H1 (cell line): ENCODE measurements at regions not wholly inside any gene's neighbourhood (a gene's known extent, or its start where the extent isn't known, plus 50 kb on each side); places are given as distances from the start of the nearest gene placed in this dataset.

ENCODE experiments used
- CTCF ChIA-PET: fragments of 300-600 bp; sonication (Branson Sonifier 250); formaldehyde crosslinking; loops from one replicate; lab custom pipeline; 2021; ENCODE audit not compliant: partially characterized antibody; lab: Charles Lee
- POLR2A ChIA-PET: fragments of 300-600 bp; sonication (Branson Sonifier 250); formaldehyde crosslinking; loops from one replicate; lab custom pipeline; 2021; ENCODE audit warnings: inconsistent platforms; ENCODE audit not compliant: partially characterized antibody; lab: Charles Lee
- DNase-seq, 2 experiments: peaks; one replicate each; pipeline versions ENCODE4 v3.0.0 to v3.0.0-alpha.2; 2010 to 2022; ENCODE audit warnings: low spot score in 2 of 2, low read depth in 1 of 2, mixed read lengths in 1 of 2
- FAIRE-seq: peaks from 2 replicates; lab custom pipeline; 2011; peaks lifted over from hg19 to GRCh38; lab: Jason Lieb, UNC
- H2AFZ ChIP-seq: 2 replicates; pipeline ENCODE4 v1.8.1; 2012; ENCODE audit warnings: low read length, inconsistent platforms
- H2AK5ac ChIP-seq: 2 replicates; pipeline ENCODE4 v1.6.1; 2013; ENCODE audit warnings: low read depth, low read length
- H2BK120ac ChIP-seq: replicated peaks from 2 replicates; pipeline ENCODE3; 2013; ENCODE audit warnings: low read depth, low read length, inconsistent platforms
- H2BK12ac ChIP-seq: 2 replicates; pipeline ENCODE4 v1.6.1; 2013; ENCODE audit warnings: low read depth, low read length
- H2BK15ac ChIP-seq: 2 replicates; pipeline ENCODE4 v1.6.1; 2013; ENCODE audit warnings: low read length
- H2BK20ac ChIP-seq: 2 replicates; pipeline ENCODE4 v1.6.1; 2013; ENCODE audit warnings: low read length
- H2BK5ac ChIP-seq: 2 replicates; pipeline ENCODE4 v1.6.1; 2013; ENCODE audit warnings: low read depth, low read length
- H3K14ac ChIP-seq: 2 replicates; pipeline ENCODE4 v1.6.1; 2013; ENCODE audit warnings: inconsistent platforms; ENCODE audit not compliant: insufficient read length
- H3K18ac ChIP-seq: 2 replicates; pipeline ENCODE4 v1.6.1; 2013; ENCODE audit warnings: low read length; ENCODE audit errors: extremely low read depth
- H3K23ac ChIP-seq: 2 replicates; pipeline ENCODE4 v1.6.1; 2013; ENCODE audit warnings: inconsistent platforms; ENCODE audit not compliant: insufficient read length
- H3K23me2 ChIP-seq: 2 replicates; pipeline ENCODE4 v1.6.1; 2013; ENCODE audit warnings: low read depth, low read length
- H3K27ac ChIP-seq: 2 replicates; pipeline ENCODE4 v1.6.1; 2011; ENCODE audit warnings: low read depth, low read length, inconsistent platforms
- H3K27me3 ChIP-seq, 4 experiments: replicated peaks in 1 of 4; 1 replicate in 1 of 4; 2 replicates in 3 of 4; pipeline versions ENCODE4 v1.6.1 to v1.8.1; 2011 to 2013; ENCODE audit warnings: low read length in 3 of 4, mild to moderate bottlenecking in 3 of 4, inconsistent platforms in 2 of 4, mixed read lengths in 2 of 4, moderate library complexity in 1 of 4; ENCODE audit not compliant: control insufficient read depth in 3 of 4, insufficient read depth in 3 of 4; ENCODE audit errors: extremely low read depth in 1 of 4
- H3K36me3 ChIP-seq, 4 experiments: 2 replicates each; pipeline versions ENCODE4 v1.6.1 to v1.8.1; 2011 to 2013; ENCODE audit warnings: mild to moderate bottlenecking in 4 of 4, low read length in 3 of 4, moderate library complexity in 2 of 4, control low read depth in 1 of 4, inconsistent platforms in 1 of 4; ENCODE audit not compliant: insufficient read depth in 4 of 4, control insufficient read depth in 2 of 4
- H3K4ac ChIP-seq: replicated peaks from 2 replicates; pipeline ENCODE3; 2013; ENCODE audit warnings: low read length, low read depth, mixed read lengths, inconsistent platforms; ENCODE audit not compliant: insufficient read length
- H3K4me1 ChIP-seq, 4 experiments: replicated peaks in 1 of 4; 1 replicate in 1 of 4; 2 replicates in 3 of 4; pipeline versions ENCODE4 v1.6.1 to v1.8.1; 2011 to 2013; ENCODE audit warnings: low read length in 3 of 4, inconsistent platforms in 2 of 4, mixed read lengths in 1 of 4; ENCODE audit not compliant: insufficient read depth in 4 of 4, control insufficient read depth in 3 of 4
- H3K4me2 ChIP-seq, 2 experiments: 2 replicates each; pipeline versions ENCODE4 v1.6.1 to v1.8.1; 2011 to 2013; ENCODE audit warnings: low read depth in 2 of 2, low read length in 2 of 2, control low read depth in 1 of 2, inconsistent platforms in 1 of 2, mild to moderate bottlenecking in 1 of 2; ENCODE audit not compliant: insufficient read depth in 1 of 2
- H3K4me3 ChIP-seq, 4 experiments: fragments of 200-600, 300-600 bp in 1 of 4; sonication (generic), shearing (Covaris generic), sonication (Bioruptor Twin) in 1 of 4; 2 replicates each; pipeline versions ENCODE4 v1.5.1 to v1.8.1; 2011 to 2016; ENCODE audit warnings: low read length in 4 of 4, low read depth in 3 of 4, control low read depth in 2 of 4, inconsistent platforms in 2 of 4, mild to moderate bottlenecking in 2 of 4, mixed read lengths in 1 of 4, moderate library complexity in 1 of 4; ENCODE audit not compliant: insufficient read depth in 2 of 4; ENCODE audit errors: extremely low read depth in 1 of 4
- H3K56ac ChIP-seq: replicated peaks from 2 replicates; pipeline ENCODE3; 2013; ENCODE audit warnings: low read depth, mild to moderate bottlenecking, mixed read lengths, low read length, inconsistent platforms; ENCODE audit not compliant: insufficient read length
- H3K79me1 ChIP-seq: 2 replicates; pipeline ENCODE4 v1.6.1; 2013; ENCODE audit warnings: low read depth, low read length, control low read depth
- H3K79me2 ChIP-seq, 2 experiments: 2 replicates each; pipeline versions ENCODE4 v1.6.1 to v1.8.1; 2012 to 2013; ENCODE audit warnings: low read length in 2 of 2, mild to moderate bottlenecking in 2 of 2, inconsistent platforms in 1 of 2; ENCODE audit not compliant: insufficient read depth in 2 of 2, control insufficient read depth in 1 of 2
- H3K9ac ChIP-seq, 4 experiments: replicated peaks in 1 of 4; 1 replicate in 1 of 4; 2 replicates in 3 of 4; pipeline versions ENCODE4 v1.6.1 to v1.8.1; 2011 to 2013; ENCODE audit warnings: low read depth in 3 of 4, low read length in 3 of 4, control low read depth in 2 of 4, mild to moderate bottlenecking in 2 of 4, moderate library complexity in 2 of 4, inconsistent platforms in 1 of 4; ENCODE audit errors: extremely low read depth in 1 of 4
- H3K9me3 ChIP-seq, 2 experiments: 2 replicates each; pipeline versions ENCODE4 v1.6.1 to v1.8.1; 2012 to 2013; ENCODE audit warnings: mild to moderate bottlenecking in 2 of 2, moderate library complexity in 2 of 2, control low read depth in 1 of 2, inconsistent platforms in 1 of 2, low read depth in 1 of 2, low read length in 1 of 2, mixed read lengths in 1 of 2; ENCODE audit not compliant: insufficient read depth in 2 of 2
- H4K20me1 ChIP-seq, 2 experiments: replicated peaks in 1 of 2; 2 replicates each; pipeline versions ENCODE3 to v1.8.1; 2011 to 2013; ENCODE audit warnings: inconsistent platforms in 2 of 2, low read length in 2 of 2, mild to moderate bottlenecking in 1 of 2; ENCODE audit not compliant: insufficient read depth in 2 of 2, control insufficient read depth in 1 of 2
- H4K5ac ChIP-seq: 2 replicates; pipeline ENCODE4 v1.6.1; 2013; ENCODE audit warnings: low read length, low read depth, mixed read lengths, inconsistent platforms; ENCODE audit not compliant: insufficient read length
- H4K8ac ChIP-seq: 2 replicates; pipeline ENCODE4 v1.8.0; 2013; ENCODE audit warnings: mild to moderate bottlenecking, moderate library complexity, low read length, inconsistent platforms; ENCODE audit not compliant: insufficient read depth; ENCODE audit errors: extremely low read depth
- H4K91ac ChIP-seq: replicated peaks from 2 replicates; pipeline ENCODE3; 2013; ENCODE audit warnings: low read length, mixed read lengths, inconsistent platforms; ENCODE audit not compliant: insufficient read length
- ASH2L ChIP-seq: fragments of 200-600, 300-600 bp; sonication (generic); IDR thresholded peaks from one replicate; pipeline ENCODE4 v1.7.1; 2017; ENCODE audit warnings: low read length
- BACH1 ChIP-seq: IDR thresholded peaks from 2 replicates; pipeline ENCODE4 v1.6.1; 2012; ENCODE audit warnings: low read length, improper control_type of control experiment
- BCL11A ChIP-seq, 2 experiments: IDR thresholded peaks; one replicate each; pipeline ENCODE4 v1.6.1; 2011; ENCODE audit warnings: low read depth in 2 of 2, low read length in 2 of 2, mild to moderate bottlenecking in 2 of 2
- CEBPB ChIP-seq: IDR thresholded peaks from 2 replicates; pipeline ENCODE4 v1.6.1; 2012; ENCODE audit warnings: low read depth, low read length
- CREB1 ChIP-seq: IDR thresholded peaks from 2 replicates; pipeline ENCODE4 v1.6.1; 2012; ENCODE audit warnings: inconsistent platforms
- CTBP2 ChIP-seq: IDR thresholded peaks from 2 replicates; pipeline ENCODE4 v1.7.0; 2011; ENCODE audit warnings: borderline replicate concordance, mild to moderate bottlenecking, moderate library complexity, mixed read lengths, low read length; ENCODE audit not compliant: insufficient read depth, insufficient read length
- GABPA ChIP-seq: IDR thresholded peaks from 2 replicates; pipeline ENCODE4 v1.6.1; 2011; ENCODE audit warnings: mild to moderate bottlenecking, low read length, moderate library complexity, borderline replicate concordance; ENCODE audit not compliant: insufficient read depth
- KDM5A ChIP-seq: fragments of 200-600 bp; IDR thresholded peaks from 2 replicates; pipeline ENCODE4 v1.7.1; 2012; ENCODE audit warnings: mild to moderate bottlenecking, low read length, inconsistent platforms, mixed read lengths
- POU5F1 ChIP-seq: IDR thresholded peaks from 2 replicates; pipeline ENCODE4 v1.6.1; 2011; ENCODE audit warnings: low read depth, mild to moderate bottlenecking, low read length, moderate library complexity
- RNF2 ChIP-seq: fragments of 200-900, 300-1000 bp; sonication (generic); IDR thresholded peaks from 2 replicates; pipeline ENCODE4 v1.7.1; 2016; ENCODE audit warnings: borderline replicate concordance, low read depth, mild to moderate bottlenecking, antibody characterized with exemption, low read length; ENCODE audit not compliant: poor library complexity, severe bottlenecking; ENCODE audit errors: missing control alignments
- SP1 ChIP-seq: IDR thresholded peaks from 2 replicates; pipeline ENCODE4 v1.6.1; 2011; ENCODE audit warnings: low read depth, low read length
- SRF ChIP-seq: IDR thresholded peaks from 2 replicates; pipeline ENCODE4 v1.6.1; 2011; ENCODE audit warnings: mild to moderate bottlenecking, low read depth, low read length, moderate library complexity
- SUZ12 ChIP-seq: fragments of 200-600 bp; sonication (generic); IDR thresholded peaks from 2 replicates; pipeline ENCODE4 v1.6.1; 2012; ENCODE audit warnings: mild to moderate bottlenecking, inconsistent platforms, low read length, moderate library complexity, mixed read lengths
- YY1 ChIP-seq: IDR thresholded peaks from 2 replicates; pipeline ENCODE4 v1.6.1; 2011; ENCODE audit warnings: low read depth, mild to moderate bottlenecking, low read length
- WGBS, 2 experiments: shearing (Covaris generic) in 1 of 2; methylation state at CpG; one replicate each; pipeline versions ENCODE4 v1.1.6 to v1.1.7; 2013 to 2015; ENCODE audit warnings: low lambda C conversion rate in 2 of 2, mixed read lengths in 2 of 2, inconsistent platforms in 1 of 2, low coverage in 1 of 2, missing lambda C conversion rate in 1 of 2; ENCODE audit not compliant: insufficient replicate concordance in 2 of 2, insufficient coverage in 1 of 2, insufficient read length in 1 of 2; ENCODE audit errors: extremely low coverage in 1 of 2, missing lambda C conversion rate in 1 of 2; 5-methylcytosine and 5-hydroxymethylcytosine counted together
- TF ChIP-seq, protein P1 (sequence below): IDR thresholded peaks from 2 replicates; pipeline ENCODE4 v1.6.1; 2012; ENCODE audit warnings: inconsistent platforms

DNA sequence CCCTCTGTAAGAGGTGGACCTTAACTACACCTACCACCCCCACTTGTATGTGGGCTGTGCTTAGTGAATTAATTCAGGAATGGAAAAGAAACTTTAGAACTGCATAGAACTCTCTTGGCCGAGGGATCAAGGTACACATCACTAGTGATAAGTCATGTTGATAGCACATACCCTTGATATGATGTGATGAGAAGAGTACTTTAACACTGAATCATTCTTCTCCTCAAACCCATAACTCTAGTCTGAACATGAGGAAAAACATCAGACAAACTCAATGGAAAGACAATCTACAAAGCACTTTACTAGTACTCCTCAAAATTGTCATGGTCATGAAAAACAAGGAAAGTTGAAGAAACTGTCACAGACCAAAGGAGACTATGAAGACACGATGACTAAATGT is 87.6 kb downstream of the P2RY1 start:
- H2AK5ac ChIP-seq = no peak overlapping the region
- TF ChIP-seq CREB1 (no peak), KDM5A (no peak), CTBP2 (no peak), BCL11A (IDR thresholded peaks at IDR 0.05; ENCODE audit: low read depth in 2 of 2, low read length in 2 of 2) (no peak), YY1 (no peak), BACH1 (no peak), ASH2L (no peak), GABPA (no peak), CEBPB (no peak), POU5F1 (no peak), SRF (no peak), SP1 (no peak), RNF2 (no peak), SUZ12 (no peak)
- TF ChIP-seq, protein P1, sequence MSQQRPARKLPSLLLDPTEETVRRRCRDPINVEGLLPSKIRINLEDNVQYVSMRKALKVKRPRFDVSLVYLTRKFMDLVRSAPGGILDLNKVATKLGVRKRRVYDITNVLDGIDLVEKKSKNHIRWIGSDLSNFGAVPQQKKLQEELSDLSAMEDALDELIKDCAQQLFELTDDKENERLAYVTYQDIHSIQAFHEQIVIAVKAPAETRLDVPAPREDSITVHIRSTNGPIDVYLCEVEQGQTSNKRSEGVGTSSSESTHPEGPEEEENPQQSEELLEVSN = no peak
- H3K4me1 ChIP-seq = no peaks in the 10 kb centered on the region
- no peak overlapping the region for H4K91ac ChIP-seq
- no peaks in the 10 kb centered on the region for H3K36me3 ChIP-seq
- no peak overlapping the region for H3K9ac ChIP-seq
- no peak overlapping the region for H3K18ac ChIP-seq
- H2BK20ac ChIP-seq = no peak overlapping the region
- no peak overlapping the region for H3K27ac ChIP-seq
- no peak overlapping the region for H3K14ac ChIP-seq
- H3K9me3 ChIP-seq = no peaks in the 10 kb centered on the region
- no peak overlapping the region for H3K23ac ChIP-seq
- H2BK12ac ChIP-seq = no peak overlapping the region
- FAIRE-seq (no peak), DNase-seq (no peak)
- CTCF ChIA-PET = no interaction called here
- no peak overlapping the region for H3K56ac ChIP-seq
- POLR2A ChIA-PET = no interaction called here
- H3K4ac ChIP-seq = no peak overlapping the region
- H3K79me2 ChIP-seq = no peaks in the 10 kb centered on the region
- H2AFZ ChIP-seq = no peak overlapping the region
- no peak overlapping the region for H3K4me3 ChIP-seq
- no peaks in the 10 kb centered on the region; the same call in 1 of the 2 replicates for H3K23me2 ChIP-seq
- H2BK5ac ChIP-seq = no peak overlapping the region
- H3K4me2 ChIP-seq = no peak overlapping the region
- no peaks in the 10 kb centered on the region for H3K27me3 ChIP-seq
- no peak overlapping the region for H2BK15ac ChIP-seq
- H2BK120ac ChIP-seq = no peak overlapping the region
- no peaks in the 10 kb centered on the region for H3K79me1 ChIP-seq
- no peak overlapping the region for H4K8ac ChIP-seq
- H4K5ac ChIP-seq = no peak overlapping the region
- H4K20me1 ChIP-seq = no peaks in the 10 kb centered on the region
- WGBS, 2 experiments = 97% methylated on average over 2 of the region's 2 CpGs; no CpG with 5 or more reads in 1 of the 2 experiments
